ENCODE measurements at regions not wholly inside any gene's neighbourhood (a gene's known extent, or its start where the extent isn't known, plus 50 kb on each side); places are given as distances from the start of the nearest gene placed in this dataset.
A peak's percentile ranks its signal among the peaks of the same experiment; 100 is the strongest.

DNA sequence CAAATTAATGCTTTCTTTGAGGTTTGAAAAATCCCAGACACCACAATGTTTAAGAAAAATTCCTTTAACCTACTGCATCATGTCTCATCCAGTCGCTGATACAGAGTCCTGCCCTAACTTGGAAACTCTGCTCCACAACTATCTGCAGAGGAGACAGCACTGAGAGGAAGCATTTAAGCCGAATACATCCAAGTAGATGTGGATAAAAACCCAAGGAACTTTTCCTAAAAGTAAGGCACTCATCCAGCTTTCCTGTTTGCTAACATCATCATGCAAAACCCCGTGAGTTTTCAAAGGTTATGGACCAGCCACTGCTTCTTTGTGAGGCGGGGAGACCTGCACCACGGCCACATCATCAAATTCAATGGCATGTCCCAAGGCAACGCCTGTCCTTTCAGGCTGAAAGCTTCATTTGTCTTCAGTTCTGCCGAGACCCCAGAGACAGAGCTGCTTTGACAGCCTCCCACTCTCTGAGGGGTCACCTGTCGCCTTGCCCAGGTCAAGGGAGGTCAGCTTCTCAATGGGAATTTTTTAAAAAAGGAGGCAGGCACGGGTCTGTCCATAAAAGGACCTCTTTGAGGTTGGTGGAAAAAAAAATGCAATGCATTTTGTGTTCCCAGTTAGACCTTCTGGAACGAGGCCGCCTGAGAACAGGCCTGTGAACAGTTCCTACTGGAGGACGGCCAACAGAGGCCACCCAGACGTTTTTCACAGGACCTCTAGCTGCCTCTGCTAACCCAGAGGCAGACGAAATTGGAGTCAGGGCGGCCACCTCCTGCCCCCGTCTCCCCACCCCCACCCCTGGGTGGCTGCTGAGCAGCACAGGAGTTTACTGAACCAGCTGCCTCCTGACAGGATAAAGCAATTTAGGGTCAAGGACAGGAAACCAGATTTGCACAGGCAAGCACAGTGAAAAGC is 142.5 kb upstream of the HDDC2 start:
- Mint-ChIP-seq H3K4me3 (no peak overlapping the region), H3K27me3 (ENCODE audit: low read depth) (no peaks in the 10 kb centered on the region), H3K36me3 (no peaks in the 10 kb centered on the region), H3K27ac (peak overlapping the region; percentile 63), H3K4me1 (peaks cover 20% of the 10 kb centered on the region), H3K9me3 (no peaks in the 10 kb centered on the region)
- no peak for DNase-seq (ENCODE audit: low spot score in 2 of 2, unreplicated experiment in 2 of 2)
- TF ChIP-seq, protein P1, sequence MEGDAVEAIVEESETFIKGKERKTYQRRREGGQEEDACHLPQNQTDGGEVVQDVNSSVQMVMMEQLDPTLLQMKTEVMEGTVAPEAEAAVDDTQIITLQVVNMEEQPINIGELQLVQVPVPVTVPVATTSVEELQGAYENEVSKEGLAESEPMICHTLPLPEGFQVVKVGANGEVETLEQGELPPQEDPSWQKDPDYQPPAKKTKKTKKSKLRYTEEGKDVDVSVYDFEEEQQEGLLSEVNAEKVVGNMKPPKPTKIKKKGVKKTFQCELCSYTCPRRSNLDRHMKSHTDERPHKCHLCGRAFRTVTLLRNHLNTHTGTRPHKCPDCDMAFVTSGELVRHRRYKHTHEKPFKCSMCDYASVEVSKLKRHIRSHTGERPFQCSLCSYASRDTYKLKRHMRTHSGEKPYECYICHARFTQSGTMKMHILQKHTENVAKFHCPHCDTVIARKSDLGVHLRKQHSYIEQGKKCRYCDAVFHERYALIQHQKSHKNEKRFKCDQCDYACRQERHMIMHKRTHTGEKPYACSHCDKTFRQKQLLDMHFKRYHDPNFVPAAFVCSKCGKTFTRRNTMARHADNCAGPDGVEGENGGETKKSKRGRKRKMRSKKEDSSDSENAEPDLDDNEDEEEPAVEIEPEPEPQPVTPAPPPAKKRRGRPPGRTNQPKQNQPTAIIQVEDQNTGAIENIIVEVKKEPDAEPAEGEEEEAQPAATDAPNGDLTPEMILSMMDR (IDR thresholded peaks at IDR 0.05; ENCODE audit: unreplicated experiment) = no peak

DNA sequence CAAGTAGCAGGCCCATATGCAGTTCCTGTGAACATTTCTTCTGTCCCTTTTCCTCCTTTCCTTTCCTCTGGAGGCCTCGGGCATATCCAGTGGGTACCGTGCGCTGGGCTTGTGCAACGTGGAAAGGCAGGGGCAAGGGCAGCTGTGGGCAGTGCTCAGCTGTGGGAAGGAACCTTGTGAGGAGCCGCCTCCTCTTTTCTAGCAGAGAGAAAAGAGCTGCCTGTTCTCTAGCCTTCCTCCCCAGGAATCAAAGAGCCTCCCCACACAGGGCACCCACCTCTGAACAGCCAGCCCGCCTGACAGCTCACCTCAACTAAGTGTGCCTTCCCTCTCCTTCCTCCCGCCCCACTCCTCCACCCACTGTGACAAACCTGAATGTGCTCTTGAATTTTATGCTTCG is 143.3 kb upstream of the HDDC2 start:
- TF ChIP-seq, protein P1 (IDR thresholded peaks at IDR 0.05; ENCODE audit: unreplicated experiment) = no peak
- no peak overlapping the region for H3K27ac Mint-ChIP-seq
- H3K4me1 Mint-ChIP-seq = peaks cover 20% of the 10 kb centered on the region
- DNase-seq (ENCODE audit: low spot score in 2 of 2, unreplicated experiment in 2 of 2) = no peak
- H3K4me3 Mint-ChIP-seq = no peak overlapping the region
- H3K9me3 Mint-ChIP-seq = no peaks in the 10 kb centered on the region
- H3K36me3 Mint-ChIP-seq = no peaks in the 10 kb centered on the region
- H3K27me3 Mint-ChIP-seq (ENCODE audit: low read depth) = no peaks in the 10 kb centered on the region

DNA sequence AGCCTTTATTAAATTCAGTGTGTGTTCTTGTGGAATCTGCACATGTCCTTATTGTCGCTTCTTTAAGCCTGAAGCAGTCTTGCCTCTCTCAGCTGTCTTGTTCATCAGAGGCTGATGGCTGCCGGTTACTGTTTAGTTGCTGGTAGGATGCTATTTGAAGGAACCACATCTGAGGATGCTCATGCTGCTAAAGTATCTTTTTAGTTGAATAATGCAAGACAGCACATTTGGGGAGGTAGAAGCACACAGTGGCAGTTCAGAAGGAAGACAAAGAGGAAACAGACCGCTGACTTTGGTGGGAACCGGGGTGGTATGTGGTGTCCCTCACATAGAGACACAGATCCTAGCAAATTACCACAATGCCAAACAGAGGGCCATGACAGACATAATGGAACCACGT is 144.2 kb upstream of the HDDC2 start:
- DNase-seq (ENCODE audit: low spot score in 2 of 2, unreplicated experiment in 2 of 2) = no peak
- Mint-ChIP-seq H3K9me3 (no peaks in the 10 kb centered on the region), H3K27me3 (ENCODE audit: low read depth) (no peaks in the 10 kb centered on the region), H3K27ac (no peak overlapping the region), H3K4me1 (peaks cover 20% of the 10 kb centered on the region), H3K4me3 (no peak overlapping the region), H3K36me3 (no peaks in the 10 kb centered on the region)
- TF ChIP-seq, protein P1 (IDR thresholded peaks at IDR 0.05; ENCODE audit: unreplicated experiment) = no peak

DNA sequence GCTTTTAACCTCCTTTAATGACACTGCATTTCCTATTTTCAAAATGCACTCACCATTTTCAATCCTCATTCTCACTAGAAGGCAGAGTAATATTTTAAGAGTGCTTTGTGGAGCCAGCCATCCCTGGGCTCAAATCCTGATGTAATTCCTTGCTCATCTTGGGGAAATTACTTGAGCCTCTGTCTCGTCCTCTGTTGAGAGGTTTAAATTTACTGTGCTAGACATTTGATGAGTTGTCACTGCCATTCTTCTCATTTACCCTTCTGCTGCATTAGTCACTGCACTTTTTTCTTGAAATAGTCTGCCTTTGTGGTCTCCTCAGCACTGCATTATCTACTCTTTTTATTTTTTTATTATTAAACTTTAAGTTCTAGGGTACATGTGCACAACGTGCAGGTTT is 150.0 kb upstream of the HDDC2 start:
- Mint-ChIP-seq H3K4me3 (no peak overlapping the region), H3K9me3 (no peaks in the 10 kb centered on the region), H3K27ac (no peak overlapping the region), H3K36me3 (no peaks in the 10 kb centered on the region), H3K4me1 (no peaks in the 10 kb centered on the region), H3K27me3 (ENCODE audit: low read depth) (no peaks in the 10 kb centered on the region)
- TF ChIP-seq, protein P1 (IDR thresholded peaks at IDR 0.05; ENCODE audit: unreplicated experiment) = no peak
- DNase-seq (ENCODE audit: low spot score in 2 of 2, unreplicated experiment in 2 of 2) = no peak

DNA sequence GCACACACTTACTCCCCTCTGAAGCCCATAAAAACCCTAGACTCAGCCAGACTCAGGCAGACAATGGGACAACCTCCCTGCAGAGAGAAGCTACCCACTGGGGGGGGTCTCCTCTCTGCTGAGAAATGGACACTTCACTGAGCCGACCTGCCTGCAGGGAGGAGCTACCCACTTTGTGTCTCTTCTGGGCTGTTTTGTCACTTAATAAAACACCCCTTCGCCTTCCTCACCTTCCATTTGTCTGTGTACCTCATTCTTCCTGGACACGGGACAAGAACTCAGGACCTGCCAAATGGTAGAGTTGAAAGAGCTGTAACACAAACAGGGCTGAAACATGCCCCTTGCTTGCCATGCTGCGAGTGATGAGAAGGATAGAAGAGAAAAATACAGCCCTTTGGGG is 151.7 kb upstream of the HDDC2 start:
- no peak for DNase-seq (ENCODE audit: low spot score in 2 of 2, unreplicated experiment in 2 of 2)
- Mint-ChIP-seq H3K4me1 (no peaks in the 10 kb centered on the region), H3K27ac (no peak overlapping the region), H3K9me3 (peaks cover 11% of the 10 kb centered on the region), H3K36me3 (no peaks in the 10 kb centered on the region), H3K27me3 (ENCODE audit: low read depth) (no peaks in the 10 kb centered on the region), H3K4me3 (no peak overlapping the region)
- TF ChIP-seq, protein P1 (IDR thresholded peaks at IDR 0.05; ENCODE audit: unreplicated experiment) = no peak
